Activated T-cell treated with anti-CD3 and anti-CD28 coated beads, Interleukin-2, amount 50 U/mL, for 48 hours (primary cell): ENCODE measurements at regions not wholly inside any gene's neighbourhood (a gene's known extent, or its start where the extent isn't known, plus 50 kb on each side); places are given as distances from the start of the nearest gene placed in this dataset.
"Not testable (repeated sequence)": the region's sequence is repeated elsewhere in the genome, so short reads cannot be mapped to it uniquely, and the experiment has no call there.

Source experiments
- DNase-seq, 2 experiments: peaks; one replicate each; pipeline ENCODE4 v3.0.0-alpha.2; 2020

DNA sequence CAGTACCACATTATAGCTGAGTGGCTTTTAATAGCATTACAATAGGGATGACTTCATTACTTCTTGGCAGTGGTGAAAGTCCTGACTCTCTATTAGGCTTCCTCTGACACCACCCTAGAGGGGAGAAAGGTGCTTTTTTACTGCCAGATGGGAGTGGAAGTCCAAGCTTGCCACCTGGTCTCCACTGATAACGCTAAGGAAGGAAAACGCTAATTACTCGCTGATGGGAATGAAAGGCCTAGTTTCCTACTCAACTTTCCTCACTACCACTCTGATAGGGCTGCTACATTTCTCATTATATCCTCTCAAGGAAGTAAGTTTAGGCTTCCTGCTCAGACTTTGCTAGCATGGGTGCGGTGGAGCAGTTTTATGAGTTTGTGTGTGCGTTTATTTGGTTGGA is 62.3 kb upstream of the PAGE3 start:
- DNase-seq, result no peak

DNA sequence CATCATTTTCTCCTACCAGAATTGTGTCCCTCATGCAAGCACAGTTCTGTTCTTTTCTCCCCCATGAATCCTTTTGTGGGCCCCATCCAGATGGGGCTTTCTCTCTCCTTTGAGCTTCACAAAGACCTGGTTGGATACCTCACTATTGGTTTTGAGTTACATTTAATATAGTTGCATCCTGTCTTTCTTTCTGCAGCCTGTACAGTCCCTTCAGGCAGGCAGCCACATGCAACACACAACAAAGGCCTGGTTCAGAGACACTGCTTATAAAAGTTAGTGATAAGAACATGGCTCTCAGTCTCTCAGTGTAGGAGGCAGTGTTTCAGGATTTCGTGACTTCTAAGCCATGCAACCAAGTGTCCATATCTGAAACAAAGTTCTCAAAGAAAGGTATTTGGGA is 70.6 kb upstream of the PAGE3 start:
- no peak for DNase-seq

DNA sequence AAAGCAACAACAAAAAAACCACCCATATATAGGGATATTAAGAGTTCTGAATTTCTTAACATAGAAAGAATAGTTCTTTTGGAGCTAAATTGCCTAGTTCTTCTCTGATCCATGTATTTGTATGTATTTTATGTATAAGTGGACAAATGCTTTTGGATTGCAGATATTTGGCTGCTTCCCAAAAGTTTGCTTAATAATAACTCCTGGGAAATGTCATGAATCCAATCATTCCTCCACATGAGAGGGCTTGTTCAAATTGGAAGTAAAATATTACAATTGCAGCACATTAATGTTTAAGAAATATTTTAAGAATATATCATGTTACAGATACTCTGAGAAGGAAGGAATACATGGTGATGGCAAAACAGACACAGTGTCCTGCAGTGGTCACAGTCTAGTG is 71.5 kb upstream of the PAGE3 start:
- DNase-seq, result no peak

- DNase-seq, result no peak
Observed at GRCh38 chrX:55340896-55341433, 76.2 kb upstream of the PAGE3 start.

GRCh38 chrX:55342533-55343501 is 78.1 kb upstream of the PAGE3 start:
- peak; percentile 58 to 63 for DNase-seq

- DNase-seq, result no peak
Observed at GRCh38 chrX:55356609-55357008, 91.9 kb upstream of the PAGE3 start.

DNA sequence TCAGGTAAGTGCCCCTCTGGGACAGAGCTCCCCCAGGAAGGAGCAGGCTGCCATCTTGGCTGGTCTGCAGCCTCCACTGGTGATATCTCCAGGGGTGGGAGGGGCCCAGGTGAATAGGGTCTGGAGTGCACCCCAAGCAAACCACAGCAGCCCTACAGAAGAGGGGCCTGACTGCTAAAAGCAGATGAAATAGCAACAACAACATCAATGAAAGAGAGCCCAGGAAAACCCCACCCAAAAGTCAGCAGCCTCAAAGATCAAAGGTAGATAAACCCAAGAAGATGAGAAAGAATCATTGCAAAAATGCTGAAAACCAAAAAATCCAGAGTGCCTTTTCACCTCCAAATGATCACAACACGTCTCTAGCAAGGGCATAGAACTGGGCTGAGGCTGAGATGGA is 92.5 kb upstream of the PAGE3 start:
- DNase-seq, result no peak

DNA sequence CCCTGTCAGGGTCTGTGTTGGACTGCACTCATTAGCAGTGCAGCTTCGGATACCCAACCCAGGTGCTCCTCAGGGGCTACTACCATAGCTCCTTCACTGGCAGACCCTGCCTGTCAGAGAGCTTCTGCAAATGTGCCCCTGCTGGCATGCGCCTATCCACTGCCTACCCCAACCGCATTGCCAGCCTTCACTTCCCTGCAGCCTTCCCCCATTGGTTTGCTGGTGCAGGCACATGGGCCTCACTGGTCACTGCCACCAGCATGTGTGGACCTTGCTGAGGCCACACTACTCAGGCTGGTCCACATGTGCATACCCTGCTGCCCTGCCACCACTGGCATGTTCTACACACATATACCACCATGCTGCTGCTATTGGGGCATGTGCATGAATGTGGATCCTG is 72.5 kb upstream of the MAGEH1 start:
- DNase-seq, result no peak

GRCh38 chrX:55389376-55389775 is 62.6 kb upstream of the MAGEH1 start:
- no peak for DNase-seq

GRCh38 chrX:55396836-55397235 is 55.1 kb upstream of the MAGEH1 start:
- not testable (repeated sequence) for DNase-seq
